HG03159 (cell line): ENCODE measurements at regions not wholly inside any gene's neighbourhood (a gene's known extent, or its start where the extent isn't known, plus 50 kb on each side); places are given as distances from the start of the nearest gene placed in this dataset.
"Not testable (repeated sequence)": the region's sequence is repeated elsewhere in the genome, so short reads cannot be mapped to it uniquely, and the experiment has no call there.

ENCODE experiments used
- ATAC-seq: cut with Tn5 transposase; IDR thresholded peaks from one replicate; pipeline ENCODE4 v1.9.1; 2021; ENCODE audit warnings: mild to moderate bottlenecking, moderate library complexity; ENCODE audit not compliant: unreplicated experiment

DNA sequence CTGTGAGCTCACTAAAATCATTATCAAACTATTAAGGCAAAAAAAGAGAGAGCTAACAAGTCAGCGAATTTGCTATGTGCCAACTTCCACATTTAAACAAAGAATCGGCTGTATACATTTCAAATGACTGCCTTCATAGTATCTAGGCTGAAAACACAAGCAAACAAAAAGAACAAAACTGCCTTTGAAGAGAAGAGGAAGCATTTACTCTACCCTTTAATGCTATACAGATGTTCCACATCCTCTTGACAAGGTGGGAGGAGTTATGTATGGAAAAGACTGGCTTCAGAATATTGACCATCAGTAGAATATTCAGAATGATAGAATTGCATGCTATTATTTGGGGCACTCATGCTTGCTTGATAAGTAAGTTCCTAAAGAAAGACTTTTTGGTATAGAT is 741.7 kb downstream of the PLCL1 start:
- ATAC-seq: no peak

- no peak for ATAC-seq
Observed at GRCh38 chr2:198545411-198545810, 741.0 kb downstream of the PLCL1 start.

DNA sequence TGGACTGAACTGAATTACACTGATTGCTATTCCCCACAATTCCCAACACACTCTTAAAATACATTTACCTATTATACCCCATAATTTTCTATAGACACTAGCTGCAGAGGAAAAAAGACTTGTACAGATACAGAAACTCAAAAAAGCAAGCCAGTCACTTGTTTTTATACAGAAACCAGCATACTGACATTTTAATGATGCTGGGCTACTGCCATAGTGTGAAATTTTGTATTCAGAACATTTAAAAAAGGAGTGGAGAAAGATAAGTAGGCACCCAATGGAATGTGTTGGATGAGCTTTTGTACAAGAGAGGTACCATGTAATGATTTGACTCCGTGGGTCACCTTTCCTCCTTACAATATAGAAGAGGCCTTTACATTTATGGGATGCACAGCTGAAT is 740.1 kb downstream of the PLCL1 start:
- no peak for ATAC-seq

GRCh38 chr2:198534756-198535155 is 730.4 kb downstream of the PLCL1 start:
- ATAC-seq: no peak

GRCh38 chr2:198525211-198525969 is 721.0 kb downstream of the PLCL1 start:
- no peak for ATAC-seq

GRCh38 chr2:198523710-198524109 is 719.3 kb downstream of the PLCL1 start:
- no peak for ATAC-seq

GRCh38 chr2:198518935-198519334 is 714.5 kb downstream of the PLCL1 start:
- ATAC-seq: peak; percentile 78

DNA sequence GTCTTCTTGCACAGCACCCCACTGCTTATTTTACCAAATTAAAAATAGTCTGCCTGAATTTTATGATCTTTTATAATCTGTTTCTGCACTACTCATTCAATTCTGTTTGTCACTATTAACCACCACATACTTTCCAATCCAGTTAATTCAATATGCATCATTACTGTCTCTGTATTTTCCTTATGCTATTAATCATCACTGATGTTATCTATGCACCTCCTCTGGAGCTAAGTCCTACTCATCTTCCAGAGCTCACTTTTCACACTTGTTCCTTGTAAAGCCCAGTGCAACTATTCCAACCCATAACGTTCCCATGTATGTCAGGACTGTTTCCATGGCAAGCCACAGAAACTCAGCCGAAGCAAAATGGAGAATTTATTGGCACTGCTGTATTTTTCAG is 713.6 kb downstream of the PLCL1 start:
- no peak for ATAC-seq

DNA sequence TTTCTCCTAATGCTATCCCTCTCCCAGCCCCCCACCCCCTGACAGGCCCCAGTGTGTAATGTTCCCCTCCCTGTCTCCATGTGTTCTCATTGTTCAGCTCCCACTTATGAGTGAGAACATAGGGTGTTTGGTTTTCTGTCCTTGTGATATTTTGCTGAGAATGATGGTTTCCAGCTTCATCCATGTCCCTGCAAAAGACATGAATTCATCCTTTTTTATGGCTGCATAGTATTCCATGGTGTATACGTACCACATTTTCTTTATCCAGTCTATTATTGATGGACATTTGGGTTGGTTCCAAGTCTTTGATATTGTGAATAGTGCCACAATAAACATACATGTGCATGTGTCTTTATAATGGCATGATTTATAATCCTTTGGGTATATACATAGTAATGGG is 704.2 kb downstream of the PLCL1 start:
- ATAC-seq: not testable (repeated sequence)

GRCh38 chr2:198499539-198499938 is 695.1 kb downstream of the PLCL1 start:
- ATAC-seq: no peak

DNA sequence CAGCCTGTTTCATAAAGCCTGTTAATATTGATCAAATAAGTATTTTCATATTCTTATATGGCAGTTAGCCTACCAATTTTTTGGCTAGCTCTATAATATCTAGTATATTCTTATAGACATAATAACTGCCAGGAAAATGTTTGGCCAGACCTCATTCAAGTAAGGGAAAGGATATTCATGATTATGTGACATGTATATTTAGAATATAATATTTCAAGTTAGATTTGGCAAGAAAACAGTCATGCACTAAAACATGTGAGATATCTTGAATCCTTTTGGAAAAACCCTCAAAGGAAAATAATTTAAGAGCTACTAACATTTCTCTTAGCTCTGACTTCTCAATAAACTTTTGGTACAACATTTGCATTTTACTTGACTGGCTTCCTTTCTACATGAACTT is 694.1 kb downstream of the PLCL1 start:
- ATAC-seq: no peak

GRCh38 chr2:198498048-198498447 is 693.7 kb downstream of the PLCL1 start:
- no peak for ATAC-seq

DNA sequence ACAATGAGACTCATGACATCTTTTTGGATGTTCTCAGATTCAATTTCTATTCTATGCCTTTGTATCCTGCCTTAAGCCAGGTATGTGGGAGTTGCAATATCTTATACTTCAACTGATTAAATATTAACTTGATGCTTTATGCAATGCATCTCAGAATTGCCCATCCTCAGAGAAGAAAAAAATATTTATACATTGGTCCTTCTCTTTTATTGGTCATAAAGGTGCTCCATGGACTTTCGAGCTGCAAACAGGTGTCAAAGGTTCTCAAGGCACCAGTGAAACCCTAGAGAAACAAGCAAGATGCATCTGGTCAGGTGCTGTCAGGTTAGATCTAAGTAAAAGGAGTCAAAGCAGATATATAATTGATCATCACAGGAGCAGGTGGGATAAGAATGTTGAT is 690.5 kb downstream of the PLCL1 start:
- no peak for ATAC-seq

GRCh38 chr2:198490748-198491147 is 686.4 kb downstream of the PLCL1 start:
- ATAC-seq: no peak

- no peak for ATAC-seq
Observed at GRCh38 chr2:198488964-198489363, 684.6 kb downstream of the PLCL1 start.

DNA sequence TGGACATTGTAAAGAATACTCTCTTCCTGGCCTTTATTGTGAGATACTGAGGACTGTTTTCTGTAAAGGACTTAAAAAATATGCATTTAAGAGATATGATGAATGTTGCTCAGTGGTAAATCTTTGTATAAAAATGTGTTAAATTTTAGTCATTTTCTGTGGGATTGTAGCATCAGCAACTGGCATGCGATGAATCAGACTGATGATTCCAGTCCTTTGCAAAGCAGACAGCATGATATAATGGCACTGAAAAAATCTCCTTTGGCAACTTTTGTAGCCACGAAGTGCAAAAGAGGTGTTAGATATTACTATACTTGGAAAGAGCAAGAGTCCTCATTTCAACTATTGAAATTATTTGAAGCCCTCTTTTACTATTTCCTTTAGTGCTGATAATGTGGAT is 678.7 kb downstream of the PLCL1 start:
- ATAC-seq: no peak

GRCh38 chr2:198479065-198479464 is 674.7 kb downstream of the PLCL1 start:
- ATAC-seq: no peak

- ATAC-seq: no peak
Observed at GRCh38 chr2:198478361-198478760, 674.0 kb downstream of the PLCL1 start.

GRCh38 chr2:198476007-198476406 is 671.6 kb downstream of the PLCL1 start:
- no peak for ATAC-seq

DNA sequence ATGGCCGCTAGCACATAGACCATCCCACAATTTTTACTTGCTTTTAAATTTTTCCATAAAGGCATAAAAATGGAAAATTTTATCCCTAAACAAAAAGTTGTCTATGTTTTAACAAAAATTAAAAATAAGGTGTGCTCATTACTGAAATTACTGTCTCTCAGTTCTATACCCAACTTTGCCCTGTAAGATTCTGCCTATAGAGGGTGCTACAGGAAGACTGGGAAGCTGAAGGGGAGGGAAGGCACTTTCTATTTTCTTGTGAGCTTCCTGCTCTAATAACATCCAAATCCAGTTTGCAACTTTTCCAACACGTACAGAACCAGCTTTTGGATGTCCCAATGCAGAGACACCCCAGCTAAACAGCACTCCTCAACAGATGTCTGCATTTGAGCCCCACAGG is 666.9 kb downstream of the PLCL1 start:
- no peak for ATAC-seq

DNA sequence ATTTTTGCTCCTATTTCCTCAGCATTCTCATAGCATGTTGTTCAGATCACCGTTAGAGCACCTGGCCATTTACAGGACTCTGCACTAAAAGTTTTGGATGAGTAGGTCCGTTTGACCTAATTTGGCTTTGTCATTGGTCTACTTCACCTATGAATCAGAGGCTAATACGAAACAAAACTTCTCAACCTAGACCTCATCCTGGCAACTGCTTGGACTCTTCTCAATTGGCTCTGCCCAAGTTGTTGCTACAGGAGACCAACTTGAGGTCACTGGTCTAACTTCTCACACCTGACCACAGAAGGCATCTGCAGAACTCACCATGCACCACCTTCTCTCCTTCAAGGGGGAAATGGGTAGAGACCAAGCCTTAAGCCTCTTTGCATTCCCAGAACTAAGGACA is 663.7 kb downstream of the PLCL1 start:
- no peak for ATAC-seq

GRCh38 chr2:198465970-198466369 is 661.6 kb downstream of the PLCL1 start:
- ATAC-seq: no peak

GRCh38 chr2:198456418-198456817 is 652.0 kb downstream of the PLCL1 start:
- no peak for ATAC-seq
